H1 (cell line): ENCODE measurements at regions not wholly inside any gene's neighbourhood (a gene's known extent, or its start where the extent isn't known, plus 50 kb on each side); places are given as distances from the start of the nearest gene placed in this dataset.

Experiments used
- CTCF ChIA-PET: fragments of 300-600 bp; sonication (Branson Sonifier 250); formaldehyde crosslinking; loops from one replicate; lab custom pipeline; 2021; ENCODE audit not compliant: partially characterized antibody; lab: Charles Lee
- POLR2A ChIA-PET: fragments of 300-600 bp; sonication (Branson Sonifier 250); formaldehyde crosslinking; loops from one replicate; lab custom pipeline; 2021; ENCODE audit warnings: inconsistent platforms; ENCODE audit not compliant: partially characterized antibody; lab: Charles Lee
- DNase-seq, 2 experiments: peaks; one replicate each; pipeline versions ENCODE4 v3.0.0 to v3.0.0-alpha.2; 2010 to 2022; ENCODE audit warnings: low spot score in 2 of 2, low read depth in 1 of 2, mixed read lengths in 1 of 2
- FAIRE-seq: peaks from 2 replicates; lab custom pipeline; 2011; peaks lifted over from hg19 to GRCh38; lab: Jason Lieb, UNC
- H2AFZ ChIP-seq: 2 replicates; pipeline ENCODE4 v1.8.1; 2012; ENCODE audit warnings: low read length, inconsistent platforms
- H2AK5ac ChIP-seq: 2 replicates; pipeline ENCODE4 v1.6.1; 2013; ENCODE audit warnings: low read depth, low read length
- H2BK120ac ChIP-seq: replicated peaks from 2 replicates; pipeline ENCODE3; 2013; ENCODE audit warnings: low read depth, low read length, inconsistent platforms
- H2BK12ac ChIP-seq: 2 replicates; pipeline ENCODE4 v1.6.1; 2013; ENCODE audit warnings: low read depth, low read length
- H2BK15ac ChIP-seq: 2 replicates; pipeline ENCODE4 v1.6.1; 2013; ENCODE audit warnings: low read length
- H2BK20ac ChIP-seq: 2 replicates; pipeline ENCODE4 v1.6.1; 2013; ENCODE audit warnings: low read length
- H2BK5ac ChIP-seq: 2 replicates; pipeline ENCODE4 v1.6.1; 2013; ENCODE audit warnings: low read depth, low read length
- H3K14ac ChIP-seq: 2 replicates; pipeline ENCODE4 v1.6.1; 2013; ENCODE audit warnings: inconsistent platforms; ENCODE audit not compliant: insufficient read length
- H3K18ac ChIP-seq: 2 replicates; pipeline ENCODE4 v1.6.1; 2013; ENCODE audit warnings: low read length; ENCODE audit errors: extremely low read depth
- H3K23ac ChIP-seq: 2 replicates; pipeline ENCODE4 v1.6.1; 2013; ENCODE audit warnings: inconsistent platforms; ENCODE audit not compliant: insufficient read length
- H3K23me2 ChIP-seq: 2 replicates; pipeline ENCODE4 v1.6.1; 2013; ENCODE audit warnings: low read depth, low read length
- H3K27ac ChIP-seq: 2 replicates; pipeline ENCODE4 v1.6.1; 2011; ENCODE audit warnings: low read depth, low read length, inconsistent platforms
- H3K27me3 ChIP-seq, 4 experiments: replicated peaks in 1 of 4; 1 replicate in 1 of 4; 2 replicates in 3 of 4; pipeline versions ENCODE4 v1.6.1 to v1.8.1; 2011 to 2013; ENCODE audit warnings: low read length in 3 of 4, mild to moderate bottlenecking in 3 of 4, inconsistent platforms in 2 of 4, mixed read lengths in 2 of 4, moderate library complexity in 1 of 4; ENCODE audit not compliant: control insufficient read depth in 3 of 4, insufficient read depth in 3 of 4; ENCODE audit errors: extremely low read depth in 1 of 4
- H3K36me3 ChIP-seq, 4 experiments: 2 replicates each; pipeline versions ENCODE4 v1.6.1 to v1.8.1; 2011 to 2013; ENCODE audit warnings: mild to moderate bottlenecking in 4 of 4, low read length in 3 of 4, moderate library complexity in 2 of 4, control low read depth in 1 of 4, inconsistent platforms in 1 of 4; ENCODE audit not compliant: insufficient read depth in 4 of 4, control insufficient read depth in 2 of 4
- H3K4ac ChIP-seq: replicated peaks from 2 replicates; pipeline ENCODE3; 2013; ENCODE audit warnings: low read length, low read depth, mixed read lengths, inconsistent platforms; ENCODE audit not compliant: insufficient read length
- H3K4me1 ChIP-seq, 4 experiments: replicated peaks in 1 of 4; 1 replicate in 1 of 4; 2 replicates in 3 of 4; pipeline versions ENCODE4 v1.6.1 to v1.8.1; 2011 to 2013; ENCODE audit warnings: low read length in 3 of 4, inconsistent platforms in 2 of 4, mixed read lengths in 1 of 4; ENCODE audit not compliant: insufficient read depth in 4 of 4, control insufficient read depth in 3 of 4
- H3K4me2 ChIP-seq, 2 experiments: 2 replicates each; pipeline versions ENCODE4 v1.6.1 to v1.8.1; 2011 to 2013; ENCODE audit warnings: low read depth in 2 of 2, low read length in 2 of 2, control low read depth in 1 of 2, inconsistent platforms in 1 of 2, mild to moderate bottlenecking in 1 of 2; ENCODE audit not compliant: insufficient read depth in 1 of 2
- H3K4me3 ChIP-seq, 4 experiments: fragments of 200-600, 300-600 bp in 1 of 4; sonication (generic), shearing (Covaris generic), sonication (Bioruptor Twin) in 1 of 4; 2 replicates each; pipeline versions ENCODE4 v1.5.1 to v1.8.1; 2011 to 2016; ENCODE audit warnings: low read length in 4 of 4, low read depth in 3 of 4, control low read depth in 2 of 4, inconsistent platforms in 2 of 4, mild to moderate bottlenecking in 2 of 4, mixed read lengths in 1 of 4, moderate library complexity in 1 of 4; ENCODE audit not compliant: insufficient read depth in 2 of 4; ENCODE audit errors: extremely low read depth in 1 of 4
- H3K56ac ChIP-seq: replicated peaks from 2 replicates; pipeline ENCODE3; 2013; ENCODE audit warnings: low read depth, mild to moderate bottlenecking, mixed read lengths, low read length, inconsistent platforms; ENCODE audit not compliant: insufficient read length
- H3K79me1 ChIP-seq: 2 replicates; pipeline ENCODE4 v1.6.1; 2013; ENCODE audit warnings: low read depth, low read length, control low read depth
- H3K79me2 ChIP-seq, 2 experiments: 2 replicates each; pipeline versions ENCODE4 v1.6.1 to v1.8.1; 2012 to 2013; ENCODE audit warnings: low read length in 2 of 2, mild to moderate bottlenecking in 2 of 2, inconsistent platforms in 1 of 2; ENCODE audit not compliant: insufficient read depth in 2 of 2, control insufficient read depth in 1 of 2
- H3K9ac ChIP-seq, 4 experiments: replicated peaks in 1 of 4; 1 replicate in 1 of 4; 2 replicates in 3 of 4; pipeline versions ENCODE4 v1.6.1 to v1.8.1; 2011 to 2013; ENCODE audit warnings: low read depth in 3 of 4, low read length in 3 of 4, control low read depth in 2 of 4, mild to moderate bottlenecking in 2 of 4, moderate library complexity in 2 of 4, inconsistent platforms in 1 of 4; ENCODE audit errors: extremely low read depth in 1 of 4
- H3K9me3 ChIP-seq, 2 experiments: 2 replicates each; pipeline versions ENCODE4 v1.6.1 to v1.8.1; 2012 to 2013; ENCODE audit warnings: mild to moderate bottlenecking in 2 of 2, moderate library complexity in 2 of 2, control low read depth in 1 of 2, inconsistent platforms in 1 of 2, low read depth in 1 of 2, low read length in 1 of 2, mixed read lengths in 1 of 2; ENCODE audit not compliant: insufficient read depth in 2 of 2
- H4K20me1 ChIP-seq, 2 experiments: replicated peaks in 1 of 2; 2 replicates each; pipeline versions ENCODE3 to v1.8.1; 2011 to 2013; ENCODE audit warnings: inconsistent platforms in 2 of 2, low read length in 2 of 2, mild to moderate bottlenecking in 1 of 2; ENCODE audit not compliant: insufficient read depth in 2 of 2, control insufficient read depth in 1 of 2
- H4K5ac ChIP-seq: 2 replicates; pipeline ENCODE4 v1.6.1; 2013; ENCODE audit warnings: low read length, low read depth, mixed read lengths, inconsistent platforms; ENCODE audit not compliant: insufficient read length
- H4K8ac ChIP-seq: 2 replicates; pipeline ENCODE4 v1.8.0; 2013; ENCODE audit warnings: mild to moderate bottlenecking, moderate library complexity, low read length, inconsistent platforms; ENCODE audit not compliant: insufficient read depth; ENCODE audit errors: extremely low read depth
- H4K91ac ChIP-seq: replicated peaks from 2 replicates; pipeline ENCODE3; 2013; ENCODE audit warnings: low read length, mixed read lengths, inconsistent platforms; ENCODE audit not compliant: insufficient read length
- KDM1A ChIP-seq: fragments of 200-600, 300-600 bp; sonication (generic); IDR thresholded peaks from 2 replicates; pipeline ENCODE4 v1.7.1; 2016; ENCODE audit warnings: mild to moderate bottlenecking, low read length, borderline replicate concordance
- KDM5A ChIP-seq: fragments of 200-600 bp; IDR thresholded peaks from 2 replicates; pipeline ENCODE4 v1.7.1; 2012; ENCODE audit warnings: mild to moderate bottlenecking, low read length, inconsistent platforms, mixed read lengths
- POU5F1 ChIP-seq: IDR thresholded peaks from 2 replicates; pipeline ENCODE4 v1.6.1; 2011; ENCODE audit warnings: low read depth, mild to moderate bottlenecking, low read length, moderate library complexity
- WGBS, 2 experiments: shearing (Covaris generic) in 1 of 2; methylation state at CpG; one replicate each; pipeline versions ENCODE4 v1.1.6 to v1.1.7; 2013 to 2015; ENCODE audit warnings: low lambda C conversion rate in 2 of 2, mixed read lengths in 2 of 2, inconsistent platforms in 1 of 2, low coverage in 1 of 2, missing lambda C conversion rate in 1 of 2; ENCODE audit not compliant: insufficient replicate concordance in 2 of 2, insufficient coverage in 1 of 2, insufficient read length in 1 of 2; ENCODE audit errors: extremely low coverage in 1 of 2, missing lambda C conversion rate in 1 of 2; 5-methylcytosine and 5-hydroxymethylcytosine counted together

- no peak for FAIRE-seq
- H4K5ac ChIP-seq, result no peak overlapping the region
- H2AK5ac ChIP-seq, result no peak overlapping the region
- H3K27ac ChIP-seq, result no peak overlapping the region
- WGBS, 2 experiments, result 89% methylated on average over 1 of the region's 1 CpG; no CpG with 5 or more reads in 1 of the 2 experiments
- no peaks in the 10 kb centered on the region for H4K20me1 ChIP-seq
- no peak overlapping the region for H4K8ac ChIP-seq
- no peak for DNase-seq
- no peak overlapping the region for H3K18ac ChIP-seq
- H3K79me1 ChIP-seq, result no peaks in the 10 kb centered on the region
- no peak overlapping the region for H2AFZ ChIP-seq
- no peak overlapping the region for H2BK120ac ChIP-seq
- no peaks in the 10 kb centered on the region for H3K79me2 ChIP-seq
- H3K23me2 ChIP-seq, result no peaks in the 10 kb centered on the region
- H2BK5ac ChIP-seq, result no peak overlapping the region
- no peak overlapping the region for H3K4ac ChIP-seq
- H3K4me1 ChIP-seq, result no peaks in the 10 kb centered on the region
- no peak overlapping the region for H4K91ac ChIP-seq
- no peak overlapping the region for H2BK15ac ChIP-seq
- H3K27me3 ChIP-seq, result no peaks in the 10 kb centered on the region
- H3K9ac ChIP-seq, result no peak overlapping the region
- CTCF ChIA-PET, result interaction anchor here (1.0 to 1.4 kb wide), 2 partner anchors 40 to 146 kb away, joined by 3 to 4 read pairs; no protein-coding TSS in a partner anchor
- TF ChIP-seq POU5F1 (no peak), KDM1A (no peak), KDM5A (no peak)
- no peak overlapping the region for H2BK12ac ChIP-seq
- no peak overlapping the region for H3K4me2 ChIP-seq
- H3K9me3 ChIP-seq, result no peaks in the 10 kb centered on the region
- no peak overlapping the region for H3K56ac ChIP-seq
- no peak overlapping the region for H3K14ac ChIP-seq
- H3K36me3 ChIP-seq, result no peaks in the 10 kb centered on the region
- no peak overlapping the region for H3K4me3 ChIP-seq
- POLR2A ChIA-PET, result no interaction called here
- no peak overlapping the region for H3K23ac ChIP-seq
- H2BK20ac ChIP-seq, result no peak overlapping the region
These were observed 57.7 kb downstream of the POLR1D start for GRCh38 chr13:27679396-27679795.
